Activated T-cell treated with anti-CD3 and anti-CD28 coated beads, Interleukin-2, amount 50 U/mL, for 48 hours (primary cell): ENCODE measurements at regions not wholly inside any gene's neighbourhood (a gene's known extent, or its start where the extent isn't known, plus 50 kb on each side); places are given as distances from the start of the nearest gene placed in this dataset.
"Not testable (repeated sequence)": the region's sequence is repeated elsewhere in the genome, so short reads cannot be mapped to it uniquely, and the experiment has no call there.

Experiments
- DNase-seq, 2 experiments: peaks; one replicate each; pipeline ENCODE4 v3.0.0-alpha.2; 2020

DNA sequence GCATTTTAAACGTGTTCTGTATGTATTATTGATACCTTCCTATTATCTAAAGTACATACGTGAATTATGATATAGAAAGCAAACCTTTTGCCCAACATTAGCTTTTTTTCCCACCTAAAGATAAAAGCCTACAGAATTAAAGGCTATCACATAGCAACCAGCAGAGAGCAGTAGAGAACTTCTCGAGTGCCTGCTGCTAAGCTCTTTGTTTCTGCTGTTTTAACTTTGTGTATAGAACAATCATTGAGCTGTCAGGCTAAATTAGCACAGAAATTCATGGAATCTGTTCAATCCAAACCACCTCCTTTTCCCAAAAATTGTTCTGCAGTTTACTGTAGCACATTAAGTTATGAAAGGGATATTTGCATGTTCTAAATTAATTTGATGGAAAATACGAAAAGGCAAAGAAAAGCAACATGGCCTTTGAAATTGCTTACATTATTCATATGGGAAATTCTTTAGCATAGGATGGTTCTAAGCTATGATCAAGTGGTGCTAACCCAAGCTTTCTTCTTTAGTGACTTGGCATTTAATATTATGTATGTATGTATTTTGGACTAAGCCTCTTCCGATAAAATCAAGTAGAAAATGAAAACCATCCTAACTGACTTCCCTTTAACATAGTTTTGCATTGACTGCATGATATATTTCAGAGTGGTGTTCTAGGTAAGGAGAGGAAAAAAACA is 1288.5 kb downstream of the GATA3 start:
- no peak for DNase-seq

DNA sequence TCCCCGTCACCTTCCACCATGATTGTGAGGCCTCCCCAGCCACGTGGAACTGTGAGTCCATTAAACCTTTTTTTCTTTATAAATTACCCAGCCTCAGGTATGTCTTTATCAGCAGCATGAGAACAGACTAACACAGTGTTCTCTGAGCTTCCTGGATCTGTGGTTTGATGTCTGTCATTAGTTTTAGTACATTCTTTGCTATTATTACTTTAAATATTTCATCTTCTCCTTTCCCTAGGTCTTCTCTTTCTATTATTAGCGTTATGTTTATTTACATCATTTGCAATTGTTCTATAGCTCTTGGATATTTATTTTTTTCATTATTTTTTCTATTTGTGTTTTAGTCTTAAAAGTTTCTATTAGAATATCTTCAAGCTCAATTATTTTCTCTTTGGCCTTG is 1293.4 kb downstream of the GATA3 start:
- not testable (repeated sequence) for DNase-seq

DNA sequence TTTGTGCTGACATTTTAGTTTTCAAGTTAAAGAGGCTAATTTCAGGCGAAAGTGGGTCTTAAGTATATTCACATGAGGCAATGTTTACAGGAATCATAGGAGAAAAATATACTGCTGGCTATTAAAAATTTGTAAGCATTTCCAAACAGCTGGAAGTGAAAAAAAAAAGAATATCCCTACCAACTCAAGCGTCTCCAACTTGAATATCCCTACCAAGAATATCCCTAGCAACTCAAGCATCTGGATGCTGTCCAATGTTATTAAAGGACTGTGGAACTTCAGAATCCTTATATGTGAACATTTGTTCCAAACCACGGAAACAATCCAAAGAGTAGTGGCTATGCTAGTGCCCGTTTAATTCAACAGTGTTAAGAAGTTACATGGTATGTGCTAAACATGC is 1303.0 kb downstream of the GATA3 start:
- DNase-seq = no peak

DNA sequence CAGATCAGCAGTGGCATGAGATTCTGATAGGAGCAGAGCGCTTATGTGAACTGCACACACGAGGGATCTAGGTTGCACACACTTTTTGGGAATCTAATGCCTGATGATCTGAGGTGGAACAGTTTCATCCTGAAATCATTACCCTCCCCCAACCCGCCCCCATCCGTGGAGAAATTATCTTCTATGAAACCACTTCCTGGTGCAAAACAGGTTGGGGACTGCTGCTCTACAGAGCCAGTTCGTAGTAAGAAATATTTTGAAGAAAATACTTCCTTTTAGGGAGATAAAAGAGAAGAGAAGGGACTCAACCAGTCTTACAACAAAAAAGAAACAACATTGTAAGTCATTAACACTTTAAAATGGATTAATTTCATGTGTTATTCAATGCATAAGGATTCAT is 1308.2 kb downstream of the GATA3 start:
- DNase-seq = peak in 1 of 2 experiments; percentile 19

DNA sequence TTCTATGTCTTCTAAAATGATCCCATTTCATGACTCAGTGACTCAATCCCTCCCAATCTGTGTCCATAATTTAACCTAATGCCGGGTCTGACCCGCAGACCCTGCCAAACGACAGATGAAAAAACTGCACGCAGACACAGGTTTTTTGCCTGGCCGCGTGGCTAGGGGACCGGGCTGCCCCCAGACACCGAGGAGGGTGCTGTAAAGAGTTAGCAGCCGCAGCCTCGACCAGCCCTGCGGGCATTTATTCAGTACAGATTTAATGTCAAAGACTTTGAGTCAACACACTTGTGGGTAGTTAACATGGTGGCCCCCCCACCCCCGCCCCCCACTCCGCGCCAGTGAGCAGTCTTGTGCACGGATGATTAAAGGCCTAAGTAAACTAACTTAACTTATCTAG is 1324.7 kb downstream of the GATA3 start:
- no peak for DNase-seq

DNA sequence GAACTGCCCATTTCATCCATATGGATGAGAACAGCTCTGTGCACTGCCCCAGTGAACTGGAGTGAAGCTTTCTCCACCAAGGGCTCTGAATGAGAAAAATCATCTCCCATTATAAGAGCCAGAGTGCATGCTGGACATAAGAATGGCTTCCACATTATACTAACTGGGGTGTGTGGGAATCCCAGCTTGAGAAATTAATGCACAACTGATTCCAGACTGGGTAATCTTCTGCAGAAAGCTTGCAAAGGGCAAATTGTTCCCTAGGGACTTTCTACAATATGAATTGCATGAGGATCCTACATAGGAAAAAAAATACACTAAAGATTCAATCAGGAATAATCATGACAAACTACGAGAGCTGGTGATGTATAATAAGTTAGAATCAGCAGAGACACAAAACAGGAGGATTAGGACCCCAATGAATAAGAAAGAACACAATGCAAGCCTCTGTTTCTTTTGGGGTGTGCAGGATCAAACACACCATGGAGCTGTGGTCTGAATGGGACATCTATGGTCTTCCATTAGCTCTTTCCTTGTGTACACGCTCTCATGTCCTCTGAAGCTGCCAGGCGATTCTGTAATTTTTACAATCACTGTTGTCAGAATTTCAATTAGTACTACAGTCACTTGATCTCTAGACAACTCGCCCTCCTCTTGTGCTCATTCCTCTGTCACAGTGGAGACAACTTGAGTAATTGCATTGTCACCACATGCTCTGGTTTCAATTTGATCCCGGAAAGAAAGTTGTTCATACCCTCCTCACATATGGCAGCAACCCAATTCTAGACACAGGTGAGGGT is 1327.4 kb downstream of the GATA3 start:
- no peak for DNase-seq

DNA sequence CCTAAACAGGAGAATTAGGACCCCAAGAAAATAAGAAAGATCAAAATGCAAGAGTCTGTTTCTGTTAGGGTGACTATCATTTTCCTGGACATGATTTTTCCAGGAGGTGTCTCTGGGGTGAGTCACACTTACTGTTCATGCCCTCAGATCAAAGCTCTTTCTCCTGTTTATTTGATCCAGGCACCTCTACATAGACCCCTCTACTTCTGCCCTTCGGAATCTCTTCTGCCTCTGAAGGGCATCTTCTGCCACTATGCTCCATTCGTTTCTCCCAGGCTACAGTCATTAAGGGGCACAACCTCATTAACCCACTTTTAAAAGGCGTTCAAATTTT is 1328.0 kb downstream of the GATA3 start:
- DNase-seq = no peak

DNA sequence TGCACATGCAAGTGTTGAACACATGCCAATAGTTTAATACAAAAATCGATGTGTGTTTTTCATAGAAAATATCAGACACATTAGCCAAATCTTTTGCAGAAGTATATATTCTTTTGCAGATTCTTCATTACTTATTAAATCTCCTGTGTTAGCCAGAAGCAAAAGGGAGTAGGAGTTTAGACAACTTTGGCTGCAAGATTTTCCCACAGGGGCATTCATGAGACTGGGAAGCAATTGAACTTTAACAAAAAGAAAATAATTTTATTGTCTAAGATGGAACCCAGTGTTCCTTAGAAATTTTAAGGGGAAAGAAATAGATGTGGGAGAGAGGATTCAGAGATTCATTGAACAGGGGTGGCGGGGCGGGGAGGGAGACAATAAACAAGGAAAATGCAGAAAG is 1336.0 kb downstream of the GATA3 start:
- no peak for DNase-seq

DNA sequence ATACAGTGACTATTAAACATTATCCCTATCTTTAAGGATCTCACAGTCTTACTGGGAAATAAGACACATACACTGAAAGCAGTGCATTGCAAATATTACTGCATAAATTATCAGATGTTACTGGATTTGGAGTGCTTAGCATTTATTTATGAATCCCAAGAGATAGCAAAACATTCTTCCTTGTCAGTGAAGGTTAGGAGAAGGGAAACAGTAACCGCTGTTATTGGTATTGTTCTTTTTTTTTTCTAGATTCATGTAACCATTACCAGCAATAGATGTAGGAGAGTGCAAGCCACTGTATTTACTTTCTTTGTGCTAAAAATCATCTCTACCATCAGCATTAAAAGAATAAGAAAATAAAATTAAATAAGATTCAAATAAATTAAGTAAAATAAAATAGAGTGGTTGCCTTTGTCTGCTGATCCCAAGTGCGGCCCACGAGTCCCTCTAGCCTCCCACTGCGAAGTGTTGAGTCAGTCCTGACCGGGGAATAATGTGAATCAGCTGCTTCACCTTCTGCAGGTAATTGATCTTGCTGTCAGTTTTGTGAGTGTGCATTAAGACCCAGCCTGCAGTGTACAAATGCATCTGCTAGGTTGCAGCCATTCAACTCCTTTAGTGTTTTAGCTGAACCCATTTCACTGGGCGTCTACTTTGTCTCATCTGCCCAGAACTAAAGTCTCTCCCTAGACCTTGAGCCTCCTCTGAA is 1344.9 kb downstream of the GATA3 start:
- no peak for DNase-seq

DNA sequence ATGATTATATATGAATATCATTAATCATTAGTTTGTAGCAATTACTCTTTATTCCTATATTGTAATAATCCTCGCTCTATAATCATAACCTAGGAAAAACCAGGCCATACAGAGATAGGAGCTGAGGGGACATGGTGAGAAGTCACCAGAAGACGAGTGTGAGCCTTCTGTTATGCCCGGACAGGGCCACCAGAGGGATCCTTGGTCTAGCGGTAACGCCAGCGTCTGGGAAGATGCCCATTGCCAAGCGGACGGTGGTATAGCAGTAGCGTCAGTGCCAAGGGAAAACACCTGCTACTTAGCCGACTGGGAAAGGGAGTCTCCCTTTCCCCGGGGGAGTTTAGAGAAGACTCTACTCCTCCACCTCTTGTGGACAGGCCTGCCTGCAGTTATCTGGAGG is 1347.6 kb downstream of the GATA3 start:
- not testable (repeated sequence) for DNase-seq

DNA sequence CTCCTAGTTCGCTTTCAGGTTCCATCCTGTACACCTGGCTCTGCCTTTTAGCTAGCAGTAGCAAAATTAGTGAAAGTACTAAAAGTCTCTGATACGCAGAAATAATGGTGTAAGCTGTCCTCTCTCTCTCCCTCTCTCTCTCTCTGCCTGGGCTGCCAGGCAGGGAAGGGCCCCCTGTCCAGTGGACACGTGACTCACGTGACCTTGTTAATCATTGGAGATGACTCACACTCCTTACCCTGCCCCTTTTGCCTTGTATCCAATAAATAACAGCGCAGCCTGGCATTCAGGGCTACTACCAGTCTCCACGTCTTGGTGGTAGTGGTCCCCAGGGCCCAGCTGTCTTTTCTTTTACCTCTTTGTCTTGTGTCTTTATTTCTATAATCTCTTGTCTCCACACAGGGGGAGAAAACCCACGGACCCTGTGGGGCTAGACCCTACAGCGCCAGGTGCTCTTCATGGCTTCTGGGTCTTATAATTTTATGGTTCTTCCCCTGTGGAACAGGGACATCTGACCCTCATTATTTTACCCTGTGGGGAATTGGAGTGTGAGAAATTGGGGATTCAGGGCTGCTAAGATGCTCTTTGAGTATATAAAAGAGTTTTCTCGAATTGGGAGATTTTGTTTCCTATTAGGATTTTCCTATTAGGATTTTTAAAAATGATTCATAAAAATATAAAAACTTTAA is 1348.2 kb downstream of the GATA3 start:
- not testable (repeated sequence) for DNase-seq

DNA sequence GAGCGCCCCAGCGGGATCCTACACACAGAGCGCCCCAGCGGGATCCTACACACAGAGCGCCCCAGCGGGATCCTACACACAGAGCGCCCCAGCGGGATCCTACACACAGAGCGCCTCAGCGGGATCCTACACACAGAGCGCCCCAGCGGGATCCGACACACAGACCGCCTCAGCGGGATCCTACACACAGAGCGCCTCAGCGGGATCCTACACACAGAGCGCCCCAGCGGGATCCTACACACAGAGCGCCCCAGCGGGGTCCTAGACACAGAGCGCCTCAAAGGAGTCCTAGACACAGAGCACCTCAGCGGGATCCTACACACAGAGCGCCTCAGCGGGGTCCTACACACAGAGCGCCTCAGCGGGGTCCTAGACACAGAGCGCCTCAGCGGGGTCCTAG is 1352.7 kb downstream of the GATA3 start:
- not testable (repeated sequence) for DNase-seq

DNA sequence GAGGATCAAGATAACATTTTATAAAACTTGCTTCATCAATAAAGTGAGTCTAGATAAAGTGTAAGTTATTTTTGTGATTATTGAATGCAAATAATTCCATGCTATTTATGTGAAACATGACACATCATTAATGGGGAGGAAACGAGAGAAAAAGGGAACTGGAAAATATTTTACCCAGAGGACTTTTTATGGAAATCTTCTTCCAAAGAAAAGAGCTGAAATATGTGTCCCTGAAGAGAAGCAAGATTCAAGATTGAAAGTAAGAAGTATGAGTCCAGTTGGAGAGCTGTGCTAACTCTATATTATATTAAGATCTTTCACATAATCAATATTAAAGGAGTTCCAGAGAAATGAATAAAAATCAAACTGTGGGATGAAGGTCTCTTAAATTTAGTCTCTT is 1361.8 kb downstream of the GATA3 start:
- DNase-seq = no peak

DNA sequence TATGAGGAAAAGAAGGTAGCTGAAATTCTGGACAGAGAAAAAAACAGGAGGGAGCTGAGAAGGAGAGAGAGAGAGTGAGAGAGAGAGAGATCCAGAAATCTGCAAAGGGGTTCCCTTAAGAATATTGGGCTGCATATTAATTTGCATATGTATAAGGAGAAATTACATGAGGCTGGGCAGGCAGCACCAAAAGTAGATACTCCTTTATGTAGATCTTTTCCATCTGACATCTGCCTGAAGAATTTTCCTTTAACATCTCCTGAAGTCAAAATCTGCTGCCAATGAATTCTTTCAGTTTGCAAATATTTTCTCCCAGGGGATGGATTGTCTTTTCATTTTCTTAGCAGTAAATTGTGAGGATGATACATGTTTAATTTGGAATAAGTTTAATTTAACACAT is 1365.3 kb downstream of the GATA3 start:
- DNase-seq = no peak

DNA sequence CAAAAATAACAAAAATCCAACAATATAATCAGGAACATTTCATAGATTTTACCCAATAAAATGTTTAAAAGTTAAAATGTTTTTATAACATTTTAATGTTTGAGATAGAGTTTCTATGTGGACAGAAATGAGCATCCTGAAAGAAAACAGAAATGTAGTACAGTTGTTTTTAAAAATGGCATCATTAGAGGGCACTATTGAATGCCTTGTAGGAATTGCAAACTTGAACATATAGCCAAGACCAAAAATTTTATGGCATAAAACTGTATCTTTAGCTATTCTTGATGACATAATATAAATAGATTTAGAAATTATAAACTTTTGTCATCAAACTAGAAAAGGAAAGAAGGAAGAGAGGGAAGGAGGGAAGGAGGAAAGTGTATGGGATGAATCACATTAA is 1372.7 kb downstream of the GATA3 start:
- DNase-seq = no peak

DNA sequence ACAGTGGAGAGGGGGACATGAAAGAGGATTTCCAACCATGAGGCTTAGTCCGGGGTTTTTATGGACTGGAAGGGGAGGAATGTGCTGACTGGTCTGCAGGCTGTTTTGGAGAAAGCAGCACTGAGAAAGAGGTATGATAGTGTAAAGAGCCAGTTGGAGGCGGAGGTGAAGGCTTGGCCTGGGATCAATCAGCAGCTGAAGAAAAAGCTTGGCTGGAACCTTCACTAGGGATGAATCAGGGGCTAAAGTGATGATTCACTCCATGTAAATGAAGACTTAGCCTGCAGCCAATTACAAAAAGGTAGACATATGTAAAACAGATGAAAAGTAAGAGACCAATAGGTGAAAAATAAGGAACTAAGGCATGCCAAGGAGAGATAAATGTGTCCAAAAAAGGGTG is 1382.6 kb downstream of the GATA3 start:
- no peak for DNase-seq

DNA sequence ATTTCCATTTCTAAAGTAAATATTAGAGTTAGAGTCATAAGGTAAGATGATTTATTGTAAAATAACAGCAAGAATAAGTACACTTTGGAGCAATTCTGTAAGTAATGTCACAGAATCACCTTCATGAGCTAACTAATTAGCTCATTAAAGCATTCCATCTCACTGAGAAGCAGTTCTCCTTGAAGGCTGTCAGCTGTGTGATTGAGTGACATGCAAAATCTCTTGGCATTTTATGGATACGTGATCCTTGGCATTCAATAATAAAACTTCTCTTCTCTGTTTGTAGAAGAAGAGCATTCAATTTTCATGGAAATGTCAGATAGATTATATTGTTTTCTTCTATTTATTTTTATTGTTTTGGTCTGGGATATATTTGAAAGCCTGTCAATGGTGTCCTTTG is 1389.3 kb downstream of the GATA3 start:
- DNase-seq = no peak

DNA sequence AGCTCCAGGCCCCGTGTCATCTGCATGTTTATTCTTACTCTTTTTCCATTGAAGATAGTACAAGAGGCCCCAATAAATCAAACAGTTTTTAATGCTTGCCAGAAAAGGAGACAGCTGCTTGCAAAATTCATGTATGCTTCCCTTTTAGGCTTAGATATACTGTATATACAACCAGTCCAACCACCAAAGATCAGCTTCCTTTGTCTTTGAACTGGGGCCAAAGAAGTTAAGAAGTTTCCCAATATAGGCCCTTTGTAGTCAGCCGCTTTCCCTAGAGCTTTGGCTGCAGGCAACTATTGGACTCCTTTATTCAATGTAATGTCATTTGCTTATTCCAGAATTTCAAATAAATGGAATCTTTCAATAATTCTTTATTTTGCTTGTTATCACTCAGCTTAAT is 1395.0 kb downstream of the GATA3 start:
- DNase-seq = no peak

DNA sequence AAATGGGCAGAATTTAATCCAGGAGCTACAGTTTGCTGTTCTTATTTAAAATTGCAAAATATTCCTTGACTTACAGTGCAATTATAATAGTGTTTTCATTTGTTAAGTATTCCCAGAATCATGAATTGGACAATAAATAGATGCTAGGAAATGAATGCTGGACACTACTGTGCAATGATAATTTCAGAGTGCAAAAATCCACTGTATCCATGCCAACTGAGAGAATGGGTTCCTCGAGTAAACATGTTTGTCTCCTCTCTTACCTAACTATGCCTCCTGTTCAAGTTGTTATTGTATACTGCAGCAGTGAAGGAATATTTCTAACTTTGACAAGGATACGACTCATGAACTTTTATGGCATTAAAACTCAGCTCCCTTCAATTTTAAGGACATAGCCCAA is 1396.3 kb downstream of the GATA3 start:
- no peak for DNase-seq

DNA sequence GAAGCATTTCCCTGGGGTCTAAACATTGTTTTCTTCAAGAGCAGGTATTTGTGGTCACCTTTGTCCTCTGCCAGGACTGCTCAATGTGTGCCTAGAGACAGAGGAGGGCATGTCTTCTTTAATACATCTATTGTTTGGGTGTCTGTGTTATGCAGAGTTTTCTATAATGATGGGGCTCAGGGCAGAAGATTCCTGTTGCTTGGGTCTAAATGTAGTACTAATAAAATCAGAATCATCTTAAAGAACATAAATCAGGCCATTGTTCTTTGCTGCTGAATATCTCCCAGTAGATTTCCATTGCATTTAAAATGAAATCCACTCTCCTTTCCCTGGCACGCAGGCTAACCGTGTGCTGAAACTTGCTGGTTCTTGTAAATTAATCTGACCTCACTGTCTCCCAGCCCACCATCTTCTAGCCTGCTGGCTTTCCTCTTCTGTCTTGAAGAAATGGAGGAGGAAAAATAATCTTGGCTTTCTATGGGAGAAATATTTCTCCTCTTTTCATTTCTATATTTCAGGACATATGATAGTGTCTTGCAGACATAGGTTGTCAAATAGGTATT is 1396.8 kb downstream of the GATA3 start:
- DNase-seq = no peak

DNA sequence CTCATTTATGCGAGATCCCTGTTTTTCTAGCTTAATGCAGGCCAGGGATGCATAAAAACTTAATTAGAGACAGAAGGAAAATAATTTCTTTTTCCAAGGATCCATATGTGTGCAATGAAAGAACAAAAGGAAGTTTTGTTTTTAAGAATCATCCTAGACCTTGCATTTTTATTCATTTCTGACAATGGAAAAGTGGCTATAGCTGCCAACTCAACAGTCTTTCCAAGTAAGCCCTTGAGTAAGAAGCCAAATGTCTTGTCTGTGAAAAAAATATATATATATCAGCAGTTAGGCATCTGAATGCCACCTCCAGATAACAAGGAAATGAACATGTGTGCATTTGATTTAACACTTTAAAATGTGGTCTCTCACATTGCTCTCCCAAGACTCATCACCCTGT is 1397.6 kb downstream of the GATA3 start:
- DNase-seq = no peak

DNA sequence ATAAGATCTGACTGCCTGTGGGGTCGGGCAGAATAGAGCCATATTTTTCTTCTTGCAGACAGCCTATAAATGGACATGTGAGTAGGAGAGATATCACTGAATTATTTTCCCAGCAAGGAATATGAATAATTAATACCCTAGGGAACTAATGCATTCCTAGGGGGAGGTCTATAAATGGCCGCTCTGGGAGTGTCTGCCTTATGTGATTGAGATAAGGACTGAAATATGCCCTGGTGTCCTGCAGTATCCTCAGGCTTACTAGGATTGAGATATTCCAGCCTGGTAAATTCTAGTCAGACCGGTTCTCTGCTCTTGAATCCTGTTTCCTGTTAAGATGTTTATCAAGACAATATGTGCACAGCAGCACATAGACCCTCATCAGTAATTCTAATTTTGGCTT is 1399.4 kb downstream of the GATA3 start:
- not testable (repeated sequence) for DNase-seq

DNA sequence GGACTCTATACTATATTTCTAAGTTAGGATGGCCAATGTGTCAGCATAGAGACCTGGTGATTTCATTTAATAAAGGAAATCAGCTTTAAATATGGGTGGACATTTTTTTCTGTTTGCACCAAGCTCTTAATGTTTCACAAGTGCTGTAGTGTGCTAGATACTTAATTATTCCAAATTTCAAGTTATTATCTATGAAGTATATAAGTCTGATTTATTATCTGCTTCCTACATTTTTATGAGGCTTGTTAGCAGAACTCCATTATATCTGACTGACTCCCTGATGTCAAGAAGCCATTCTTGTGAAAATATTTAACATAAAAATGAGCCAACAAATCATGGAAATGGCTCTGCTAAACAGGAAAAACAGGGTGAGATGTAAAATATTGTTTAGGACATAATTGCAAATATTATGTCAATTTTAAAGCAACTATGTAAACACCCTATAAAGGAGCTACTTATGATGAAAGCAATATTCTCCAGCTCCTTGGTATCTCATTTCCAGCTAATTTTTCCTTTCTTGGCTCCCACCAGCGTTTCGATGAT is 1415.2 kb downstream of the GATA3 start:
- no peak for DNase-seq
